Activated gamma-delta T cell (primary cell): ENCODE measurements at regions not wholly inside any gene's neighbourhood (a gene's known extent, or its start where the extent isn't known, plus 50 kb on each side); places are given as distances from the start of the nearest gene placed in this dataset.

ENCODE experiments used
- DNase-seq: peaks from one replicate; lab custom pipeline; 2025; lab: John Stamatoyannopoulos, UW

- no peak for DNase-seq
Measured at GRCh38 chrX:39602195-39602594, 495.6 kb downstream of the BCOR start.

GRCh38 chrX:39603230-39603629 lies 494.5 kb downstream of the BCOR start:
- no peak for DNase-seq

GRCh38 chrX:39605183-39605582 lies 492.6 kb downstream of the BCOR start:
- no peak for DNase-seq

GRCh38 chrX:39605866-39606265 lies 491.9 kb downstream of the BCOR start:
- no peak for DNase-seq

- no peak for DNase-seq
Measured at GRCh38 chrX:39609941-39610340, 487.8 kb downstream of the BCOR start.

- no peak for DNase-seq
Measured at GRCh38 chrX:39611468-39611867, 486.3 kb downstream of the BCOR start.

- DNase-seq: no peak
Measured at GRCh38 chrX:39613482-39613995, 484.2 kb downstream of the BCOR start.

- no peak for DNase-seq
Measured at GRCh38 chrX:39613997-39614679, 483.6 kb downstream of the BCOR start.

GRCh38 chrX:39614680-39614998 lies 483.1 kb downstream of the BCOR start:
- no peak for DNase-seq

- no peak for DNase-seq
Measured at GRCh38 chrX:39616098-39616729, 481.5 kb downstream of the BCOR start.

GRCh38 chrX:39616731-39617130 lies 481.0 kb downstream of the BCOR start:
- no peak for DNase-seq

- no peak for DNase-seq
Measured at GRCh38 chrX:39618178-39618577, 479.6 kb downstream of the BCOR start.

- DNase-seq: no peak
Measured at GRCh38 chrX:39619182-39620009, 478.4 kb downstream of the BCOR start.

- DNase-seq: no peak
Measured at GRCh38 chrX:39624166-39624565, 473.6 kb downstream of the BCOR start.

- DNase-seq: no peak
Measured at GRCh38 chrX:39625810-39626209, 471.9 kb downstream of the BCOR start.

GRCh38 chrX:39626749-39627148 lies 471.0 kb downstream of the BCOR start:
- no peak for DNase-seq

GRCh38 chrX:39627257-39627656 lies 470.5 kb downstream of the BCOR start:
- DNase-seq: no peak

GRCh38 chrX:39629001-39629400 lies 468.8 kb downstream of the BCOR start:
- no peak for DNase-seq

GRCh38 chrX:39630344-39630743 lies 467.4 kb downstream of the BCOR start:
- no peak for DNase-seq

- no peak for DNase-seq
Measured at GRCh38 chrX:39631276-39632229, 466.2 kb downstream of the BCOR start.

GRCh38 chrX:39633293-39633692 lies 464.5 kb downstream of the BCOR start:
- no peak for DNase-seq

- DNase-seq: no peak
Measured at GRCh38 chrX:39636481-39636880, 461.3 kb downstream of the BCOR start.
